ENCODE measurements at regions not wholly inside any gene's neighbourhood (a gene's known extent, or its start where the extent isn't known, plus 50 kb on each side); places are given as distances from the start of the nearest gene placed in this dataset.

DNA sequence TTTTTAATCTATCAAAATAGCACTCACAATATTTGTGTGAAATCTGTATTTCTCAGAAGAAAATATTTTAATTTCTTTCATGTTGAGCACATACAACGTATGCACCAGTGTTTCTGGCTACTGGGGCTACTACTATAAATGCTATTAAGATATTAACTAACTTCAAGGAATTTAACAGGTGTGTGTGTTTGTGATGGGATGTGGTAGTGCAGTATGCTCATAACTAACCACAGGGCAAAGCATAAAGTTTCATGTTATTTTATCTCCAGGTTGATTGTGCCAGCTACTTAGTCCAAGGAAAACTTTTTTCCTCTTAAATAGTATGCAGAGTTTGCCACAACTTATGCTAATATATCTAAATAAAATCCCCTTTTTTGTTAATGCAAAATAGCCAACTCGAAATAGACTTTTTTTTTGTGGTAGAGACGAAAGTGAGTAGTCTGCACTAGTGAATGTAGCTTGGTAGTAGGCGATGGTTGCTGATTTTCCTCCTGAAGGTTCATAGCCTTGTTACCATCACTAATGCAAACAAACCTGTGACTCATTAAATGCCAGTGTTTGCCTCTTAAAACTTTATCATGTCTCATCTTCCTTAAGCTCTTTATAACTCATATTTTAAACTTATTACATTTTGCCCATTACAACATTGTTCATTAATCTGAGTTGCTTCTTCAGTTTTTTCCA lies 565.5 kb upstream of the ANO3 start:
- no peak for ATAC-seq
- no peak overlapping the region for H3K27ac Mint-ChIP-seq
- peaks cover 11% of the 10 kb centered on the region for H3K4me1 Mint-ChIP-seq
- POLR2A ChIA-PET, result no interaction called here
- no peak for TF ChIP-seq TEAD1 (CRISPR knock-in tag; IDR thresholded peaks at IDR 0.05)
- no peak for TF ChIP-seq OVOL2 (CRISPR knock-in tag; IDR thresholded peaks at IDR 0.05; ENCODE audit: borderline replicate concordance)
- TF ChIP-seq, protein P1, sequence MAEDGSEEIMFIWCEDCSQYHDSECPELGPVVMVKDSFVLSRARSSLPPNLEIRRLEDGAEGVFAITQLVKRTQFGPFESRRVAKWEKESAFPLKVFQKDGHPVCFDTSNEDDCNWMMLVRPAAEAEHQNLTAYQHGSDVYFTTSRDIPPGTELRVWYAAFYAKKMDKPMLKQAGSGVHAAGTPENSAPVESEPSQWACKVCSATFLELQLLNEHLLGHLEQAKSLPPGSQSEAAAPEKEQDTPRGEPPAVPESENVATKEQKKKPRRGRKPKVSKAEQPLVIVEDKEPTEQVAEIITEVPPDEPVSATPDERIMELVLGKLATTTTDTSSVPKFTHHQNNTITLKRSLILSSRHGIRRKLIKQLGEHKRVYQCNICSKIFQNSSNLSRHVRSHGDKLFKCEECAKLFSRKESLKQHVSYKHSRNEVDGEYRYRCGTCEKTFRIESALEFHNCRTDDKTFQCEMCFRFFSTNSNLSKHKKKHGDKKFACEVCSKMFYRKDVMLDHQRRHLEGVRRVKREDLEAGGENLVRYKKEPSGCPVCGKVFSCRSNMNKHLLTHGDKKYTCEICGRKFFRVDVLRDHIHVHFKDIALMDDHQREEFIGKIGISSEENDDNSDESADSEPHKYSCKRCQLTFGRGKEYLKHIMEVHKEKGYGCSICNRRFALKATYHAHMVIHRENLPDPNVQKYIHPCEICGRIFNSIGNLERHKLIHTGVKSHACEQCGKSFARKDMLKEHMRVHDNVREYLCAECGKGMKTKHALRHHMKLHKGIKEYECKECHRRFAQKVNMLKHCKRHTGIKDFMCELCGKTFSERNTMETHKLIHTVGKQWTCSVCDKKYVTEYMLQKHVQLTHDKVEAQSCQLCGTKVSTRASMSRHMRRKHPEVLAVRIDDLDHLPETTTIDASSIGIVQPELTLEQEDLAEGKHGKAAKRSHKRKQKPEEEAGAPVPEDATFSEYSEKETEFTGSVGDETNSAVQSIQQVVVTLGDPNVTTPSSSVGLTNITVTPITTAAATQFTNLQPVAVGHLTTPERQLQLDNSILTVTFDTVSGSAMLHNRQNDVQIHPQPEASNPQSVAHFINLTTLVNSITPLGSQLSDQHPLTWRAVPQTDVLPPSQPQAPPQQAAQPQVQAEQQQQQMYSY (CRISPR knock-in tag; IDR thresholded peaks at IDR 0.05), result no peak
- TF ChIP-seq, protein P2, sequence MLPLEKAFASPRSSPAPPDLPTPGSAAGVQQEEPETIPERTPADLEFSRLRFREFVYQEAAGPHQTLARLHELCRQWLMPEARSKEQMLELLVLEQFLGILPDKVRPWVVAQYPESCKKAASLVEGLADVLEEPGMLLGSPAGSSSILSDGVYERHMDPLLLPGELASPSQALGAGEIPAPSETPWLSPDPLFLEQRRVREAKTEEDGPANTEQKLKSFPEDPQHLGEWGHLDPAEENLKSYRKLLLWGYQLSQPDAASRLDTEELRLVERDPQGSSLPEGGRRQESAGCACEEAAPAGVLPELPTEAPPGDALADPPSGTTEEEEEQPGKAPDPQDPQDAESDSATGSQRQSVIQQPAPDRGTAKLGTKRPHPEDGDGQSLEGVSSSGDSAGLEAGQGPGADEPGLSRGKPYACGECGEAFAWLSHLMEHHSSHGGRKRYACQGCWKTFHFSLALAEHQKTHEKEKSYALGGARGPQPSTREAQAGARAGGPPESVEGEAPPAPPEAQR (CRISPR knock-in tag; IDR thresholded peaks at IDR 0.05), result no peak
- TF ChIP-seq, protein P3, sequence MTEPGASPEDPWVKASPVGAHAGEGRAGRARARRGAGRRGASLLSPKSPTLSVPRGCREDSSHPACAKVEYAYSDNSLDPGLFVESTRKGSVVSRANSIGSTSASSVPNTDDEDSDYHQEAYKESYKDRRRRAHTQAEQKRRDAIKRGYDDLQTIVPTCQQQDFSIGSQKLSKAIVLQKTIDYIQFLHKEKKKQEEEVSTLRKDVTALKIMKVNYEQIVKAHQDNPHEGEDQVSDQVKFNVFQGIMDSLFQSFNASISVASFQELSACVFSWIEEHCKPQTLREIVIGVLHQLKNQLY (CRISPR knock-in tag; IDR thresholded peaks at IDR 0.05), result no peak
- no peak for TF ChIP-seq SMAD4 (CRISPR knock-in tag; IDR thresholded peaks at IDR 0.05)
- TF ChIP-seq, protein P4, sequence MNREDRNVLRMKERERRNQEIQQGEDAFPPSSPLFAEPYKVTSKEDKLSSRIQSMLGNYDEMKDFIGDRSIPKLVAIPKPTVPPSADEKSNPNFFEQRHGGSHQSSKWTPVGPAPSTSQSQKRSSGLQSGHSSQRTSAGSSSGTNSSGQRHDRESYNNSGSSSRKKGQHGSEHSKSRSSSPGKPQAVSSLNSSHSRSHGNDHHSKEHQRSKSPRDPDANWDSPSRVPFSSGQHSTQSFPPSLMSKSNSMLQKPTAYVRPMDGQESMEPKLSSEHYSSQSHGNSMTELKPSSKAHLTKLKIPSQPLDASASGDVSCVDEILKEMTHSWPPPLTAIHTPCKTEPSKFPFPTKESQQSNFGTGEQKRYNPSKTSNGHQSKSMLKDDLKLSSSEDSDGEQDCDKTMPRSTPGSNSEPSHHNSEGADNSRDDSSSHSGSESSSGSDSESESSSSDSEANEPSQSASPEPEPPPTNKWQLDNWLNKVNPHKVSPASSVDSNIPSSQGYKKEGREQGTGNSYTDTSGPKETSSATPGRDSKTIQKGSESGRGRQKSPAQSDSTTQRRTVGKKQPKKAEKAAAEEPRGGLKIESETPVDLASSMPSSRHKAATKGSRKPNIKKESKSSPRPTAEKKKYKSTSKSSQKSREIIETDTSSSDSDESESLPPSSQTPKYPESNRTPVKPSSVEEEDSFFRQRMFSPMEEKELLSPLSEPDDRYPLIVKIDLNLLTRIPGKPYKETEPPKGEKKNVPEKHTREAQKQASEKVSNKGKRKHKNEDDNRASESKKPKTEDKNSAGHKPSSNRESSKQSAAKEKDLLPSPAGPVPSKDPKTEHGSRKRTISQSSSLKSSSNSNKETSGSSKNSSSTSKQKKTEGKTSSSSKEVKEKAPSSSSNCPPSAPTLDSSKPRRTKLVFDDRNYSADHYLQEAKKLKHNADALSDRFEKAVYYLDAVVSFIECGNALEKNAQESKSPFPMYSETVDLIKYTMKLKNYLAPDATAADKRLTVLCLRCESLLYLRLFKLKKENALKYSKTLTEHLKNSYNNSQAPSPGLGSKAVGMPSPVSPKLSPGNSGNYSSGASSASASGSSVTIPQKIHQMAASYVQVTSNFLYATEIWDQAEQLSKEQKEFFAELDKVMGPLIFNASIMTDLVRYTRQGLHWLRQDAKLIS (CRISPR knock-in tag; IDR thresholded peaks at IDR 0.05; ENCODE audit: borderline replicate concordance), result no peak
- TF ChIP-seq, protein P5, sequence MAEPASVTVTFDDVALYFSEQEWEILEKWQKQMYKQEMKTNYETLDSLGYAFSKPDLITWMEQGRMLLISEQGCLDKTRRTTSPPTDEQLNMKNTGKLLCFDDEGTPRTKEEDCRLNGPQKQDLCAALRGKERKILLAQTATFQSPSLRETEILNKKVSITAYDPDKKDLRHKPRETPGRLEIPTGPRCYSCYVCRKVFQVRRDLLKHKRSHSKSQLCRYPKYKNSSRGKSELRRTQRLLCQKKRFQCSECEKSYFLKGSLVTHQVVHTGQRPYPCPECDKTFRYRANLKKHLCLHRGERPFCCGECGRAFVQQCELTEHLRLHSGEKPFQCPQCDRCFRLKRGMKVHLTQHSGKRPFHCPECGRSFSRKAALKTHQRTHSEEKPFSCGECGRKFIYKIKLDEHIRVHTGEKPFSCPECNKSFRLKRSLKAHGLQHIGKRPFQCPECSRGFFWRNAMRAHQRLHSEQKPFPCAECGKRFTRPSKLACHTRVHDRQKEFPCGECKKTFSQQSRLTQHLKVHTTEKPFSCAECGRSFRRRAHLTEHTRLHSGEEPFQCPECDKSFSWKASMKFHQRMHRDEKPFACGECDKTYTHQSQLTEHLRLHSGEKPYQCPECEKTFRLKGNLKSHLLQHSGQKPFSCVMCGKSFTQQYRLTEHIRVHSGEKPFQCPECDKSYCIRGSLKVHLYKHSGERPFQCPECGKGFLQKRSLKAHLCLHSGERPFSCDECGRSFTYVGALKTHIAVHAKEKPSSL (CRISPR knock-in tag; conservative IDR thresholded peaks at IDR 0.05), result no peak
- no peak for TF ChIP-seq RELA (CRISPR knock-in tag; IDR thresholded peaks at IDR 0.05; ENCODE audit: borderline replicate concordance)
- TF ChIP-seq SP1 (CRISPR knock-in tag; conservative IDR thresholded peaks at IDR 0.05), result no peak
- no peak for TF ChIP-seq KAT7 (CRISPR knock-in tag; IDR thresholded peaks at IDR 0.05; ENCODE audit: borderline replicate concordance)
- no peak for DNase-seq (ENCODE audit: low spot score)
- H3K27me3 Mint-ChIP-seq (ENCODE audit: low read depth), result no peaks in the 10 kb centered on the region
- H3K36me3 Mint-ChIP-seq, result no peaks in the 10 kb centered on the region; the same call in 1 of the 2 replicates
- H3K9me3 Mint-ChIP-seq, result peaks cover 24% of the 10 kb centered on the region
- CTCF ChIA-PET, result no interaction called here
- no peak overlapping the region for H3K4me3 Mint-ChIP-seq

DNA sequence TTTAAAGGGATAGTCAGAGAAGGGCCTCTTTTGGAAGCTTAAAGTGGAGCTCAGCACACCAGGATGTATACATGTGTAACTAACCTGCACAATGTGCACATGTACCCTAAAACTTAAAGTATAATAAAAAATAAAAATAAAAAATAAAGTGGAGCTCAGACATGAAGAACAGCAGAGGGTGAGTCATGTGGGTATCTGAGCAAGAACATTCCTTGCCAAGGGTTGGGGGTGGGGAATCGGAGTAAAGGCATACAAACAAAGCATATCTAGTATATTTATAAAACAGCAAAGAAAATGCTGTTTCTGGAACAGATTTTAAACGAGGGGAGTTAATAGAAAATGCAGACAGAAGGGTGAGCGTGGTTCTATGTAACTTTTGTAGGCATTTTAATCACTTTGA lies 562.6 kb upstream of the ANO3 start:
- DNase-seq (ENCODE audit: low spot score) (no peak), ATAC-seq (no peak)
- ChIA-PET CTCF (no interaction called here), POLR2A (interaction anchor here (0.6 kb wide), 1 partner anchor 950 kb away, joined by 4 read pairs; no protein-coding TSS in a partner anchor)
- H3K27me3 Mint-ChIP-seq (ENCODE audit: low read depth), result no peaks in the 10 kb centered on the region
- no peaks in the 10 kb centered on the region for H3K36me3 Mint-ChIP-seq
- H3K9me3 Mint-ChIP-seq, result no peaks in the 10 kb centered on the region
- no peak overlapping the region for H3K27ac Mint-ChIP-seq
- H3K4me1 Mint-ChIP-seq, result peaks cover 11% of the 10 kb centered on the region
- no peak overlapping the region for H3K4me3 Mint-ChIP-seq
- TF ChIP-seq, protein P3 (CRISPR knock-in tag; IDR thresholded peaks at IDR 0.05), result no peak
- TF ChIP-seq, protein P6, sequence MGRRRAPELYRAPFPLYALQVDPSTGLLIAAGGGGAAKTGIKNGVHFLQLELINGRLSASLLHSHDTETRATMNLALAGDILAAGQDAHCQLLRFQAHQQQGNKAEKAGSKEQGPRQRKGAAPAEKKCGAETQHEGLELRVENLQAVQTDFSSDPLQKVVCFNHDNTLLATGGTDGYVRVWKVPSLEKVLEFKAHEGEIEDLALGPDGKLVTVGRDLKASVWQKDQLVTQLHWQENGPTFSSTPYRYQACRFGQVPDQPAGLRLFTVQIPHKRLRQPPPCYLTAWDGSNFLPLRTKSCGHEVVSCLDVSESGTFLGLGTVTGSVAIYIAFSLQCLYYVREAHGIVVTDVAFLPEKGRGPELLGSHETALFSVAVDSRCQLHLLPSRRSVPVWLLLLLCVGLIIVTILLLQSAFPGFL (CRISPR knock-in tag; IDR thresholded peaks at IDR 0.05; ENCODE audit: borderline replicate concordance), result no peak
- TF ChIP-seq, protein P1 (CRISPR knock-in tag; IDR thresholded peaks at IDR 0.05), result no peak
- no peak for TF ChIP-seq CREB1 (CRISPR knock-in tag; IDR thresholded peaks at IDR 0.05)
- no peak for TF ChIP-seq ZNF263 (CRISPR knock-in tag; IDR thresholded peaks at IDR 0.05; ENCODE audit: low read depth)
- TF ChIP-seq IRF2 (CRISPR knock-in tag; IDR thresholded peaks at IDR 0.05; ENCODE audit: borderline replicate concordance, low read depth), result no peak
